GM12865 (cell line): ENCODE measurements at regions not wholly inside any gene's neighbourhood (a gene's known extent, or its start where the extent isn't known, plus 50 kb on each side); places are given as distances from the start of the nearest gene placed in this dataset.

ENCODE experiments used
- DNase-seq: peaks from one replicate; pipeline ENCODE4 v3.0.0; 2010; ENCODE audit warnings: low read depth
- H3K4me3 ChIP-seq: 2 replicates; pipeline ENCODE4 v1.5.1; 2011; ENCODE audit warnings: mild to moderate bottlenecking, low read depth, low read length, control low read depth
- TF ChIP-seq, protein P1 (sequence below): IDR thresholded peaks from 2 replicates; pipeline ENCODE4 v1.5.1; 2011; ENCODE audit warnings: low read length, control low read depth, low read depth, inconsistent platforms; ENCODE audit not compliant: insufficient read depth; ENCODE audit errors: missing control alignments

DNA sequence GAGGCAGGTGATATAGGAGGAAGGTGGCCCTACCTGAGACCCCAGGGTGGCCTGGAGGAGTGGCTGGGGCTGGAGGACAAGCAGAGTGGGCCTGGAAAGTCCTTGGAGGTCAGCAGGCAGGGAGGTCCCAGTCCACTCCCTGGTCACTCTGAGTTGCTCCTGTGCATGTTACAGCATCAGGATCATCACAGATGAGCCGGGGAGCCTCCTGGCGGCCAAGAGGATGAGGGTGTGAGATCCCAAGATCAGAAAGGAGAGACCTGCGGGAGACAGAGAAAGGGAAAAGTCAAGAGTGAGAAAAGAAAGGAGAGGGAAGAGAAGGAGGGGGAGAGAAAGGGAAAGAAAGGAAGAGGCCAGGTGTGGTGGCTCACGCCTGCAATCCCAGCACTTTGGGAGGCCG is 71.7 kb downstream of the MRM1 start:
- H3K4me3 ChIP-seq, result no peak overlapping the region
- TF ChIP-seq, protein P1, sequence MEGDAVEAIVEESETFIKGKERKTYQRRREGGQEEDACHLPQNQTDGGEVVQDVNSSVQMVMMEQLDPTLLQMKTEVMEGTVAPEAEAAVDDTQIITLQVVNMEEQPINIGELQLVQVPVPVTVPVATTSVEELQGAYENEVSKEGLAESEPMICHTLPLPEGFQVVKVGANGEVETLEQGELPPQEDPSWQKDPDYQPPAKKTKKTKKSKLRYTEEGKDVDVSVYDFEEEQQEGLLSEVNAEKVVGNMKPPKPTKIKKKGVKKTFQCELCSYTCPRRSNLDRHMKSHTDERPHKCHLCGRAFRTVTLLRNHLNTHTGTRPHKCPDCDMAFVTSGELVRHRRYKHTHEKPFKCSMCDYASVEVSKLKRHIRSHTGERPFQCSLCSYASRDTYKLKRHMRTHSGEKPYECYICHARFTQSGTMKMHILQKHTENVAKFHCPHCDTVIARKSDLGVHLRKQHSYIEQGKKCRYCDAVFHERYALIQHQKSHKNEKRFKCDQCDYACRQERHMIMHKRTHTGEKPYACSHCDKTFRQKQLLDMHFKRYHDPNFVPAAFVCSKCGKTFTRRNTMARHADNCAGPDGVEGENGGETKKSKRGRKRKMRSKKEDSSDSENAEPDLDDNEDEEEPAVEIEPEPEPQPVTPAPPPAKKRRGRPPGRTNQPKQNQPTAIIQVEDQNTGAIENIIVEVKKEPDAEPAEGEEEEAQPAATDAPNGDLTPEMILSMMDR, result no peak
- DNase-seq, result no peak

DNA sequence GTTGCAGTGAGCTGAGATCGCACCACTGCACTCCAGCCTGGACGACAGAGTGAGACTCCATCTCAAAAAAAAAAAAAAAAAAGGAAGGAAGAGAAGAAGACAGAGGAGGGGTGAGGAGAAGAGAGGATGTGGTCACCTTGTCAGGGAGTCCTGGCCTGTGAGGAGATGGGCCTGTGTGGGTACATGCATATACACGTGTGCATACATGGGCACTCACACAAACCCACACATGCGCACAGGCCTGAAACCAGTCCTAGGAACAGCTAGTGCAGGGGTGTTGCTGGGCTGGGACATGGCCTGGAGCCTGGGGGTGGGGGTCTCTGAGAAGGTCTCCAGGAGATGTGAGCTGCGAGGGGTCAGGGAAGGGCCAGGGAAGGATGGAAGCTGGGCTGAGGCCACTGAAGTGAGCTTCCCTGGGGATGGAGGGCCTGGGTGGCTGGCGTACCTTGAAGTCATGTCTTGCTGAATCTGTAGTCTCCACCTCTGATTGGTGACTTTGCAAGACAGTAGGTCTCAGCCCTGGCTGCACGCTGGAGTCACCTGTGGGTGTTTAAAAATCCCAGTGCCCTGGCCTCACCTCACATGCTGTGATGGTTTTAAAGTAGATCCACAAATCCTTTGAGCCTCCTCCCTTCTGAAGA is 72.4 kb downstream of the MRM1 start:
- no peak for DNase-seq
- H3K4me3 ChIP-seq, result no peak overlapping the region
- TF ChIP-seq, protein P1, result no peak

DNA sequence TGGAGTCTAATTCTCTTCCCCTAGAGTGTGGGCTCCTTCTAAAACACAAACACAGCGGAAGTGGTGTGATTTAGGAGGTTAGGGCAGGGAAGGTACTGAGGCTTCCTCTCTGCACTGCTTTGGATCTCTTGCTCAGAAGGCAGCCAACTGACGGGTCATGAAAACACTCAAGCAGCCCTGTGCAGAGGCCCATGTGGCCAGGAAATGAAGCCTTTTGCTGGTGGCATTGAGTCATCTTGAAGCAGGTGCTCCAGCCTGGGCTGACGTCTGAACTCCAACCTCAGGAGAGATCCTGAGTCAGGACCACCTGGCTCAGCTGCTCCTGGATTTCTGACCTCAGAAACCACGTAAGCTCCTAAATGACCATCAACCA is 72.9 kb downstream of the MRM1 start:
- no peak overlapping the region for H3K4me3 ChIP-seq
- TF ChIP-seq, protein P1, result no peak
- peak; percentile 52 for DNase-seq

GRCh38 chr17:36675250-36675649 is 73.9 kb downstream of the MRM1 start:
- TF ChIP-seq, protein P1, result no peak
- DNase-seq, result peak; percentile 42
- no peak overlapping the region for H3K4me3 ChIP-seq

DNA sequence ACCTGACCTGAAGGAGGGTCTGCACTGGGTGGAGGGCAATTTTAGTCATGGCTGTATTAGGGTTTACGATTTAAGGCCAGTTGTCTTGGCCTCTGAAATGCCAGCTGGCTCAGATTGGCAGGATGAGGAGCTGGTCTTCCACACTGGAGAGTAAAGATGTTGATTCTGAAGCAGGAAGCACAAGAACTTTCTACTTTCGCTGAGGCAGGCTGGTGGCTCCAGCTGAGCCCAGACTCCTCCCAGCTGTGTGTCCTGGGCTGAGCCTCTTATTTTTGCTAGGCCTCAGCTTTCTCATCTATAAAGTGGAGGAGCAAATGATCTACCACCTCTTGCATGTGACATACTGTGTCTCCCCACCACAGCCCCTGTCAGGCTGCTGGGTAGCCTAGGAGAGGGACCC is 74.4 kb downstream of the MRM1 start:
- H3K4me3 ChIP-seq, result no peak overlapping the region
- peak; percentile 32 for DNase-seq
- TF ChIP-seq, protein P1, result no peak

- DNase-seq, result no peak
- H3K4me3 ChIP-seq, result no peak overlapping the region
- TF ChIP-seq, protein P1, result no peak
These were observed 78.6 kb downstream of the MRM1 start for GRCh38 chr17:36679815-36680467.
